ENCODE measurements at regions not wholly inside any gene's neighbourhood (a gene's known extent, or its start where the extent isn't known, plus 50 kb on each side); places are given as distances from the start of the nearest gene placed in this dataset.

DNA sequence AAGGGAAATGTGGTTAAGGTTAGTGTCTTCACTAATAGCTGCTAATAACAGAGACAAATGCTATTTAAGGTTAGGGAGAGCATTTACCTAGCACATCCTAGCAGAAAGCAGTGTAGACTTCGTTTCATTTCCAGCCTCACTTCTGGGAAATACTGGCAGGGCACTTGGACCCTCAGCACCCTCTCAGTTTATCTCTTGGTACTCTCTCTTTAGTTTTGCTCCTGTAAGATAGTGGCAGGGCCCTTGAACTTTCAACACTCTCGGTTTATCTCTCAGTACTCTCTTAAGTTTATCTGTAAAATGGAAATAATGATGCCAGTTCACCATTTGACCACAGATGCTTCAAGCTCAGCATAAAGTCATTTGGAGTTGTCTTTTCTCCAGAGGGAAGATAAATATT lies 118.4 kb downstream of the MBL2 start:
- DNase-seq (ENCODE audit: low read depth, low spot score): no peak
- no peaks in the 10 kb centered on the region for H3K27me3 ChIP-seq (ENCODE audit: control insufficient read depth, insufficient read depth, low read length)
- ChIA-PET CTCF (interaction anchor here (0.8 kb wide), 1 partner anchor 10 kb away, joined by 7 read pairs; no protein-coding TSS in a partner anchor), POLR2A (no interaction called here)
- H3K27ac ChIP-seq (ENCODE audit: low read depth, low read length): no peak overlapping the region
- no peak overlapping the region for H3K4me3 ChIP-seq (ENCODE audit: low read depth, low read length)
- TF ChIP-seq, protein P1, sequence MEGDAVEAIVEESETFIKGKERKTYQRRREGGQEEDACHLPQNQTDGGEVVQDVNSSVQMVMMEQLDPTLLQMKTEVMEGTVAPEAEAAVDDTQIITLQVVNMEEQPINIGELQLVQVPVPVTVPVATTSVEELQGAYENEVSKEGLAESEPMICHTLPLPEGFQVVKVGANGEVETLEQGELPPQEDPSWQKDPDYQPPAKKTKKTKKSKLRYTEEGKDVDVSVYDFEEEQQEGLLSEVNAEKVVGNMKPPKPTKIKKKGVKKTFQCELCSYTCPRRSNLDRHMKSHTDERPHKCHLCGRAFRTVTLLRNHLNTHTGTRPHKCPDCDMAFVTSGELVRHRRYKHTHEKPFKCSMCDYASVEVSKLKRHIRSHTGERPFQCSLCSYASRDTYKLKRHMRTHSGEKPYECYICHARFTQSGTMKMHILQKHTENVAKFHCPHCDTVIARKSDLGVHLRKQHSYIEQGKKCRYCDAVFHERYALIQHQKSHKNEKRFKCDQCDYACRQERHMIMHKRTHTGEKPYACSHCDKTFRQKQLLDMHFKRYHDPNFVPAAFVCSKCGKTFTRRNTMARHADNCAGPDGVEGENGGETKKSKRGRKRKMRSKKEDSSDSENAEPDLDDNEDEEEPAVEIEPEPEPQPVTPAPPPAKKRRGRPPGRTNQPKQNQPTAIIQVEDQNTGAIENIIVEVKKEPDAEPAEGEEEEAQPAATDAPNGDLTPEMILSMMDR (IDR thresholded peaks at IDR 0.05; ENCODE audit: low read depth, low read length): no peak
- no peaks in the 10 kb centered on the region for H3K9me3 ChIP-seq (ENCODE audit: control insufficient read depth, insufficient read depth, low read length)

DNA sequence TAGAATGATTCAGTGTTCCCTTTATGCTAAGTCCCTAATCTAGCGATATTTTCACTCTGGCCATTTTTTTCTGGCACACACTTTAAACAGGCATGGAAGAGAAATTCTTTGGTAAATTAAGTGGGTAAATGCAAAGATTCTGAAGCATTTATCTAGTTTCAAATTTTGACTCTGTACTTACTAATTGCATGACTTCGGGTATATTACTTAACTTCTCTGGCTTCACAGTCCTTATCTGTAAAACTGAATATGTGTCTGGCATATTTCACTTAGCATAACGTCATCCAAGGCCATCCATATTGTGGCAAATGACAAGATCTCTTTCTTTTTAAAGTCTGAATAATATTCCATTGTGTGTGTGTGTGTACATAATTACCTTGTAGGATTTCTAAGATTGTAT lies 114.5 kb downstream of the MBL2 start:
- TF ChIP-seq, protein P1 (IDR thresholded peaks at IDR 0.05; ENCODE audit: low read depth, low read length): no peak
- Histone ChIP-seq H3K27ac (ENCODE audit: low read depth, low read length) (no peak overlapping the region), H3K4me3 (ENCODE audit: low read depth, low read length) (no peak overlapping the region), H3K27me3 (ENCODE audit: control insufficient read depth, insufficient read depth, low read length) (no peaks in the 10 kb centered on the region), H3K9me3 (ENCODE audit: control insufficient read depth, insufficient read depth, low read length) (no peaks in the 10 kb centered on the region)
- ChIA-PET POLR2A (no interaction called here), CTCF (no interaction called here)
- no peak for DNase-seq (ENCODE audit: low read depth, low spot score)

DNA sequence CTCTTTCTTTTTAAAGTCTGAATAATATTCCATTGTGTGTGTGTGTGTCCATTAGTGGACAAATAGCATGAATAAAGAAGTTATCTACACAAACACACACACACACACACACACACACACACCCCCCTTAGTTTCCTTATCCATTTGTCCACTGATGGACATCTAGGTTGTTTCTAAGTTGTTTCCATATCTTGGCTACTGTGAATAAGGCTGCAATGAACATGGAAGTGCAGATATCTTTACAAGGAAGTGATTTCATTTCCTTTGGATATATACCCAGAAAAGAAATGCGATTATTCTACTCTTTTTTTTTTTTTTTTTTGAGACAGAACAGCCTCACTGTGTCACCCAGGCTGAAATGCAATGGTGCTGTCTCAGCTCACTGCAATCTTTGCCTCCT lies 113.5 kb downstream of the MBL2 start:
- DNase-seq (ENCODE audit: low read depth, low spot score): no peak
- H3K27ac ChIP-seq (ENCODE audit: low read depth, low read length): no peak overlapping the region
- TF ChIP-seq, protein P1 (IDR thresholded peaks at IDR 0.05; ENCODE audit: low read depth, low read length): no peak
- no peak overlapping the region for H3K4me3 ChIP-seq (ENCODE audit: low read depth, low read length)
- POLR2A ChIA-PET: no interaction called here
- CTCF ChIA-PET: no interaction called here
- H3K9me3 ChIP-seq (ENCODE audit: control insufficient read depth, insufficient read depth, low read length): no peaks in the 10 kb centered on the region
- no peaks in the 10 kb centered on the region for H3K27me3 ChIP-seq (ENCODE audit: control insufficient read depth, insufficient read depth, low read length)

DNA sequence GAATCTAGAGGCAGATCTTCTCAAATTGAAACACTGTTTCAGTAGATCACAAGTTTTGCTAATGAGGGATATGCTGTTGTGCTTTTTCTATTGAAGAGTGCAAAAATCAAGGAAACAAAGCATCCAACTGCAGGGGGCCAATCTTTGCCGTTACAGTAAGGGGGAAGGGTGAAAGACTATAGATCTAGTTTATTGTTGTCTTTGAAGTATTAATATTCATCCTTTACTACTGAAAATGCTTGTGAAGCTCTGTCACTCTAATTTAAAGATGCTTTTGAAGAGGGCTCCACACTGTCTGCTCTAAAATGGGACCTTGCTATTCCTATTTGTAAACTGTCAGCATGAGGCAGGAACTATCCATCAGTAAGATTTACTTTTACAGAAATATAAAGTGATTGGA lies 110.3 kb downstream of the MBL2 start:
- Histone ChIP-seq H3K27me3 (ENCODE audit: control insufficient read depth, insufficient read depth, low read length) (no peaks in the 10 kb centered on the region), H3K9me3 (ENCODE audit: control insufficient read depth, insufficient read depth, low read length) (no peaks in the 10 kb centered on the region), H3K4me3 (ENCODE audit: low read depth, low read length) (no peak overlapping the region), H3K27ac (ENCODE audit: low read depth, low read length) (no peak overlapping the region)
- no peak for DNase-seq (ENCODE audit: low read depth, low spot score)
- TF ChIP-seq, protein P1 (IDR thresholded peaks at IDR 0.05; ENCODE audit: low read depth, low read length): no peak
- ChIA-PET POLR2A (no interaction called here), CTCF (interaction anchor here (1.3 kb wide), 1 partner anchor 18 kb away, joined by 3 read pairs; no protein-coding TSS in a partner anchor)

DNA sequence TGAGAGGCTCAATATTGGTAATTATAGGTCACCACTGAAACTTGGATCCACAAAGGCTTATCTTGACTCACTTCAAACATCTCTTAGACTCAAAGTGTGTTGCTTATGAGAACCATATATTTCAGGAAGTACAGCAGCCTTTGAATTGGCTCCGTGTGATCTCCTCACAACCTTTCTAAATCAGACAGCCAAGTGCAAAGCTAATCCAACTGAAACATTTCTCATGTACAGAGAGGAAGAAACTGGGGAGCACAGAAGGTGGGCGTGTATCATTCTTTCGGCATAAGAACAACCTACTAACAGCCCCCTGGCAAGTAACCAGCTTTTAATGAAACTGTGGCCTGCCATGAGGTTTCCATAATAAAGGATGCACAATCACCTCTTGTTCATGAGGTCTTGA lies 109.4 kb downstream of the MBL2 start:
- TF ChIP-seq, protein P1 (IDR thresholded peaks at IDR 0.05; ENCODE audit: low read depth, low read length): no peak
- Histone ChIP-seq H3K9me3 (ENCODE audit: control insufficient read depth, insufficient read depth, low read length) (no peaks in the 10 kb centered on the region), H3K4me3 (ENCODE audit: low read depth, low read length) (no peak overlapping the region), H3K27me3 (ENCODE audit: control insufficient read depth, insufficient read depth, low read length) (no peaks in the 10 kb centered on the region), H3K27ac (ENCODE audit: low read depth, low read length) (no peak overlapping the region)
- CTCF ChIA-PET: interaction anchor here (1.1 to 1.3 kb wide), 2 partner anchors 12 to 18 kb away, joined by 4 to 5 read pairs; no protein-coding TSS in a partner anchor
- DNase-seq (ENCODE audit: low read depth, low spot score): no peak
- POLR2A ChIA-PET: no interaction called here
